ENCODE measurements at regions not wholly inside any gene's neighbourhood (a gene's known extent, or its start where the extent isn't known, plus 50 kb on each side); places are given as distances from the start of the nearest gene placed in this dataset.

GRCh38 chr18:29406996-29407395, 1230.1 kb upstream of the CDH2 start:
- H3K27me3 ChIP-seq (ENCODE audit: control insufficient read depth, insufficient read depth, low read length) = no peaks in the 10 kb centered on the region
- no peaks in the 10 kb centered on the region for H3K9me3 ChIP-seq (ENCODE audit: control insufficient read depth in 2 of 3, insufficient read depth in 1 of 3, low read length in 3 of 3)
- no peak overlapping the region for H3K9ac ChIP-seq (ENCODE audit: low read length in 3 of 3)
- DNase-seq = no peak
- no peak for FAIRE-seq
- no peaks in the 10 kb centered on the region for H3K4me1 ChIP-seq (ENCODE audit: control insufficient read depth in 2 of 3, insufficient read depth in 2 of 3, low read depth in 1 of 3, low read length in 3 of 3)
- no peak overlapping the region for H3K27ac ChIP-seq (ENCODE audit: low read depth in 2 of 2, low read length in 2 of 2)
- no peaks in the 10 kb centered on the region for H3K36me3 ChIP-seq (ENCODE audit: control insufficient read depth in 2 of 3, insufficient read depth in 3 of 3, low read length in 3 of 3)
- no peak overlapping the region for H3K4me3 ChIP-seq (ENCODE audit: low read length in 3 of 3)
- no peak for TF ChIP-seq CTCF (IDR thresholded peaks at IDR 0.05; ENCODE audit: borderline replicate concordance, extremely low read depth, insufficient read depth)
- intact Hi-C loops (cut with DNase I) = no loop called here

DNA sequence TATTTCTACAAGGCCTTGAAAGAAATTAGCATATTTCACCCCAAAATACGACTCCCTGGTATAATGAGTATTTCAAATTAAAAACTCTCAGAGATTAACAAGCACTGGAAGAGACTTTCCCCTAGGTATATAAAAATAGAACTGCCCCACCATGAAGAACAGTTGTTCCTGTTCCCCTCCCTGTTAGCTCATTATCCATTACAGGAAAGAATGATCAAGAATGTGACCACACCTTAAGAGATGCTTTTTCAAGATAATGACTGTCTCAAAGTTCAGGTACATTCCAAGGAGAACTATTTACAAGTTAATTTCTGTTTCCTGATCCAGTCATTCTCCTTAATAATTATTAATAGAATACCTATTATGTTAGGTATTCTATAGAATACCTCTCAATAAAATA, 1220.6 kb upstream of the CDH2 start:
- Histone ChIP-seq H3K9me3 (ENCODE audit: control insufficient read depth in 2 of 3, insufficient read depth in 1 of 3, low read length in 3 of 3) (no peaks in the 10 kb centered on the region), H3K27me3 (ENCODE audit: control insufficient read depth, insufficient read depth, low read length) (no peaks in the 10 kb centered on the region), H3K4me1 (ENCODE audit: control insufficient read depth in 2 of 3, insufficient read depth in 2 of 3, low read depth in 1 of 3, low read length in 3 of 3) (no peaks in the 10 kb centered on the region), H3K9ac (ENCODE audit: low read length in 3 of 3) (no peak overlapping the region), H3K4me3 (ENCODE audit: low read length in 3 of 3) (no peak overlapping the region), H3K27ac (ENCODE audit: low read depth in 2 of 2, low read length in 2 of 2) (no peak overlapping the region), H3K36me3 (ENCODE audit: control insufficient read depth in 2 of 3, insufficient read depth in 3 of 3, low read length in 3 of 3) (no peaks in the 10 kb centered on the region)
- DNase-seq = no peak
- FAIRE-seq = no peak
- TF ChIP-seq CTCF (IDR thresholded peaks at IDR 0.05; ENCODE audit: borderline replicate concordance, extremely low read depth, insufficient read depth) = no peak
- intact Hi-C loops (cut with DNase I) = no loop called here

DNA sequence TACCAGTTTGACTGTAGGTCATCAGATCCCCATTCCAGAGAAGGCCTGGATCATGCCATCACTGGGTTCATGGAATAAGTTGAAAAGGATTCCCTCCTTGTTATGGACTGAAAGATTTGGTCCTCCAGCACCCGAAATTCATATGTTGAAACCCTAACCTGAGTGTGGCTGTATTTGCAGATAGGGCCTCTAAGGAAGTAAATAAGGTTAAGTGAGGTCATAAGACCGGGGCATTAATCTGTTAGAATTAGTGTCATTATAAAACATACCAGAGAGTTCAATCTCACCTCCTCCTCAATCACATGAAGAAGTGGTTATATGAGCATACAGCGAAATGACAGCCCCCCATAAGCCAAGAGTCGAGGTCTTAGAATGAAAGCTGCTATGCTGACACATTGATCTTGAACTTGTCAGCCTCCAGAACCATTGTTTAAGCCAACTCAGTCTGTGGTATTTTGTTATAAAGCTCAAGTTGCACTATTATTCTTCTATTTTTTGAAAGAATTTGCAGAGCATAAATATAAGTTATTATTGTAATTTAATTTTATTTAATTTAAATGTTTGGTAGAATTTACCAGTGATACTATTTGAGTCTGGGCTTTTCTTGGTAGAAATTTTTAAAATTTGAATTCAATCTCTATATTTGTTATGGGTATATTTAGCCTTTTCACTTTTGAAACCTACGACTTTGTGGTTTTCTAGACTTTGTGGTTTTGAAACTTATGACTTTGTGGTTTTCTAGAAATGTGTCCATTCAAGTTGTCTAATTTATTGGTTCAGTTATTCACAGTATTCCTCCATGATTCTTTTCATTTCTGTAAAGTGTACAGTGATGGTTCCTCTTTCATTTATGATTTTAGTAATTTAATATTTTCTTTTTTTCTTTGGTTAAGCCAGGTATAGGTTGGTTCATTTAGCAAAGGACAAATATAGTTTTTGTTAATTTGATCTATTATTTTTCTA, 1206.7 kb upstream of the CDH2 start:
- no peaks in the 10 kb centered on the region for H3K27me3 ChIP-seq (ENCODE audit: control insufficient read depth, insufficient read depth, low read length)
- FAIRE-seq (no peak), DNase-seq (no peak)
- H3K9ac ChIP-seq (ENCODE audit: low read length in 3 of 3) = no peak overlapping the region
- no peaks in the 10 kb centered on the region for H3K36me3 ChIP-seq (ENCODE audit: control insufficient read depth in 2 of 3, insufficient read depth in 3 of 3, low read length in 3 of 3)
- peaks cover 0 to 6% (median 0%) of the 10 kb centered on the region in 3 donors for H3K9me3 ChIP-seq (ENCODE audit: control insufficient read depth in 2 of 3, insufficient read depth in 1 of 3, low read length in 3 of 3)
- no peak overlapping the region for H3K27ac ChIP-seq (ENCODE audit: low read depth in 2 of 2, low read length in 2 of 2)
- H3K4me1 ChIP-seq (ENCODE audit: control insufficient read depth in 2 of 3, insufficient read depth in 2 of 3, low read depth in 1 of 3, low read length in 3 of 3) = no peaks in the 10 kb centered on the region
- intact Hi-C loops (cut with DNase I) = no loop called here
- H3K4me3 ChIP-seq (ENCODE audit: low read length in 3 of 3) = no peak overlapping the region
- TF ChIP-seq CTCF (IDR thresholded peaks at IDR 0.05; ENCODE audit: borderline replicate concordance, extremely low read depth, insufficient read depth) = no peak
